Endodermal cell (in vitro differentiated cells): ENCODE measurements at regions not wholly inside any gene's neighbourhood (a gene's known extent, or its start where the extent isn't known, plus 50 kb on each side); places are given as distances from the start of the nearest gene placed in this dataset.

Experiments used
- DNase-seq: peaks from one replicate; pipeline ENCODE4 v3.0.0-alpha.2; 2017
- H3K27ac ChIP-seq: 2 replicates; pipeline ENCODE4 v1.5.1; 2013; ENCODE audit warnings: mild to moderate bottlenecking, low read depth, low read length, moderate library complexity
- H3K27me3 ChIP-seq: 2 replicates; pipeline ENCODE4 v1.6.1; 2013; ENCODE audit warnings: mild to moderate bottlenecking, low read length, moderate library complexity; ENCODE audit not compliant: insufficient read depth, control insufficient read depth, poor library complexity, severe bottlenecking
- H3K36me3 ChIP-seq: 2 replicates; pipeline ENCODE4 v1.7.0; 2013; ENCODE audit warnings: mild to moderate bottlenecking, low read length, moderate library complexity; ENCODE audit not compliant: control insufficient read depth, insufficient read depth
- H3K4me1 ChIP-seq: one replicate; pipeline ENCODE4 v1.7.0; 2013; ENCODE audit warnings: low read length; ENCODE audit not compliant: control insufficient read depth, insufficient read depth
- H3K4me3 ChIP-seq: 2 replicates; pipeline ENCODE4 v1.5.1; 2013; ENCODE audit warnings: mild to moderate bottlenecking, low read length, moderate library complexity
- H3K9ac ChIP-seq: 2 replicates; pipeline ENCODE4 v1.6.1; 2013; ENCODE audit warnings: mild to moderate bottlenecking, low read length, moderate library complexity; ENCODE audit not compliant: poor library complexity, severe bottlenecking; ENCODE audit errors: extremely low read depth
- H3K9me3 ChIP-seq: 2 replicates; pipeline ENCODE4 v1.6.1; 2013; ENCODE audit warnings: mild to moderate bottlenecking, low read length, moderate library complexity; ENCODE audit not compliant: control insufficient read depth
- H3K27ac Mint-ChIP-seq: 2 replicates; pipeline ENCODE4 v1.8.0; 2020; ENCODE audit warnings: mixed read lengths
- H3K27me3 Mint-ChIP-seq: 2 replicates; pipeline ENCODE4 v1.8.0; 2021; ENCODE audit warnings: mild to moderate bottlenecking, mixed read lengths; ENCODE audit not compliant: insufficient read depth
- H3K36me3 Mint-ChIP-seq: 2 replicates; pipeline ENCODE4 v1.8.0; 2020; ENCODE audit warnings: low read depth, mixed read lengths
- H3K4me1 Mint-ChIP-seq: 2 replicates; pipeline ENCODE4 v1.8.0; 2020; ENCODE audit warnings: mixed read lengths
- H3K4me3 Mint-ChIP-seq: 2 replicates; pipeline ENCODE4 v1.8.0; 2020; ENCODE audit warnings: mild to moderate bottlenecking, moderate library complexity, mixed read lengths
- H3K9me3 Mint-ChIP-seq: 2 replicates; pipeline ENCODE4 v1.8.0; 2020; ENCODE audit warnings: mild to moderate bottlenecking, mixed read lengths
- WGBS, 2 experiments: methylation state at CpG; one replicate each; pipeline versions ENCODE4 v1.1.5 to v1.1.7; 2013; ENCODE audit warnings: missing lambda C conversion rate in 2 of 2, mixed read lengths in 1 of 2; ENCODE audit not compliant: insufficient coverage in 1 of 2, insufficient read length in 1 of 2; 5-methylcytosine and 5-hydroxymethylcytosine counted together
- TF ChIP-seq, protein P1 (sequence below): fragments of 200-600 bp; sonication (generic); conservative IDR thresholded peaks from 2 replicates; pipeline ENCODE4 v1.5.0; 2021; ENCODE audit warnings: antibody characterized with exemption, mild to moderate bottlenecking

DNA sequence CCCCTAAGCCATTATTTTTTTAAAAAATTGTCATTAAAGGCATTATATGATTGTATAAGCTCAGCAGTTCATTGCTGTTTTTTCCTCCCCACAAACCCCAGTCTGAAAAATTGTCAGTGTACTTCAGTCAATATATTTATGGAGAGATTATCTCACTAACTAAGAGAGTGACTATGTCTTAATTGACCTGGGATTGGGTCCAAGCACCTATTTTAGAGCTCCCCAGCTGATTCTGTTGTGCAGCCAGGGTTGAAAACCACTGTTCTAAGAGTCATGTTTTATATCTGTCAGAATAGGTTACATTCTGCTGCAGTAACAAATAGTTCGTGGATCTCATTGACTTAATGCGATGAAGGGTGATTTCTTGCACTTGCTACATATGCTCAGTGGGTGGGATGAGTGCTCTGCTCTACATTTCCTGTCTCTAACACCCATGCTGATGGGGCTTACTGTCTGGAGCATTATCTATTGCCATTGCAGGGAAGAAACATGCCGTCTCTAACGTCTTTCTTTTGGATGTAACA lies 171.2 kb upstream of the MPHOSPH6 start:
- TF ChIP-seq, protein P1, sequence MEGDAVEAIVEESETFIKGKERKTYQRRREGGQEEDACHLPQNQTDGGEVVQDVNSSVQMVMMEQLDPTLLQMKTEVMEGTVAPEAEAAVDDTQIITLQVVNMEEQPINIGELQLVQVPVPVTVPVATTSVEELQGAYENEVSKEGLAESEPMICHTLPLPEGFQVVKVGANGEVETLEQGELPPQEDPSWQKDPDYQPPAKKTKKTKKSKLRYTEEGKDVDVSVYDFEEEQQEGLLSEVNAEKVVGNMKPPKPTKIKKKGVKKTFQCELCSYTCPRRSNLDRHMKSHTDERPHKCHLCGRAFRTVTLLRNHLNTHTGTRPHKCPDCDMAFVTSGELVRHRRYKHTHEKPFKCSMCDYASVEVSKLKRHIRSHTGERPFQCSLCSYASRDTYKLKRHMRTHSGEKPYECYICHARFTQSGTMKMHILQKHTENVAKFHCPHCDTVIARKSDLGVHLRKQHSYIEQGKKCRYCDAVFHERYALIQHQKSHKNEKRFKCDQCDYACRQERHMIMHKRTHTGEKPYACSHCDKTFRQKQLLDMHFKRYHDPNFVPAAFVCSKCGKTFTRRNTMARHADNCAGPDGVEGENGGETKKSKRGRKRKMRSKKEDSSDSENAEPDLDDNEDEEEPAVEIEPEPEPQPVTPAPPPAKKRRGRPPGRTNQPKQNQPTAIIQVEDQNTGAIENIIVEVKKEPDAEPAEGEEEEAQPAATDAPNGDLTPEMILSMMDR = no peak
- peak overlapping the region; percentile 47 for H3K4me3 ChIP-seq
- Mint-ChIP-seq H3K27ac (no peak overlapping the region), H3K36me3 (no peaks in the 10 kb centered on the region), H3K4me3 (no peak overlapping the region), H3K9me3 (peaks cover 14% of the 10 kb centered on the region), H3K4me1 (peaks cover 9% of the 10 kb centered on the region), H3K27me3 (peaks cover 52% of the 10 kb centered on the region)
- 93 to 97% methylated on average over 4 of the region's 4 CpGs for WGBS, 2 experiments
- H3K36me3 ChIP-seq = no peaks in the 10 kb centered on the region
- no peak overlapping the region for H3K27ac ChIP-seq
- H3K9me3 ChIP-seq = peaks cover 22% of the 10 kb centered on the region
- no peak for DNase-seq
- peaks cover 10% of the 10 kb centered on the region for H3K4me1 ChIP-seq
- H3K9ac ChIP-seq = no peak overlapping the region
- peaks cover 6% of the 10 kb centered on the region for H3K27me3 ChIP-seq

DNA sequence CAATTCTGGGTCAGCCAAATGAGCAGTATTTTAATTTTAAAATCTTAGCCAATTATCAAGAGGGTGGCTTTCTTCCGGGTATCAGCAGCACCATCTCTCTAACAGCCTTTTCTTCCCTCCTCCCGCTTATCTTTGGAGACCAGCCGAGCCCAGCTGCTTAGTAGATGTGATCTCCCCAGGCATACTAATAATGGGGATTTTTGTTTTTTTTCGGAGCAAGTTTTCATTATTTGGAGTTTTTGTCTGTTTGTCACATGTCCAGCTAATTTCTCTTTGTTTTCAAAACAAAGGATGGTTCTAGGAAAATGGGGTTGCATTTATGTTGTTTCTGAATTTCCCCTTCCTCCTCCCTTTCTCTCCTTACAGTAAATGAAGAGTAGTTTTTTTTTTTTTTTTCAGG lies 170.5 kb upstream of the MPHOSPH6 start:
- Histone ChIP-seq H3K4me1 (peaks cover 10% of the 10 kb centered on the region), H3K36me3 (no peaks in the 10 kb centered on the region), H3K9ac (no peak overlapping the region), H3K27ac (no peak overlapping the region), H3K4me3 (peak overlapping the region; percentile 47), H3K9me3 (peaks cover 22% of the 10 kb centered on the region), H3K27me3 (peaks cover 6% of the 10 kb centered on the region)
- H3K4me1 Mint-ChIP-seq = peaks cover 9% of the 10 kb centered on the region
- 72 to 100% methylated on average over 1 to 4 of the region's 4 CpGs for WGBS, 2 experiments
- TF ChIP-seq, protein P1 = no peak
- DNase-seq = no peak
- H3K27me3 Mint-ChIP-seq = peaks cover 58% of the 10 kb centered on the region
- peaks cover 14% of the 10 kb centered on the region for H3K9me3 Mint-ChIP-seq
- H3K36me3 Mint-ChIP-seq = no peaks in the 10 kb centered on the region
- no peak overlapping the region for H3K27ac Mint-ChIP-seq
- no peak overlapping the region for H3K4me3 Mint-ChIP-seq

GRCh38 chr16:82337355-82337754 lies 167.3 kb upstream of the MPHOSPH6 start:
- no peak overlapping the region for H3K9ac ChIP-seq
- Mint-ChIP-seq H3K27ac (no peak overlapping the region), H3K4me1 (peaks cover 11% of the 10 kb centered on the region), H3K9me3 (peaks cover 14% of the 10 kb centered on the region), H3K36me3 (no peaks in the 10 kb centered on the region), H3K4me3 (no peak overlapping the region), H3K27me3 (peaks cover 72% of the 10 kb centered on the region)
- peaks cover 22% of the 10 kb centered on the region for H3K9me3 ChIP-seq
- peak overlapping the region; percentile 30 for H3K4me3 ChIP-seq
- peaks cover 10% of the 10 kb centered on the region for H3K4me1 ChIP-seq
- no peak for DNase-seq
- peaks cover 3% of the 10 kb centered on the region for H3K27me3 ChIP-seq
- no peak overlapping the region for H3K27ac ChIP-seq
- no peaks in the 10 kb centered on the region for H3K36me3 ChIP-seq
- TF ChIP-seq, protein P1 = no peak
- WGBS, 2 experiments = 88 to 100% methylated on average over 2 to 3 of the region's 3 CpGs
